Adrenal gland (tissue), 5 donors: ENCODE measurements at regions not wholly inside any gene's neighbourhood (a gene's known extent, or its start where the extent isn't known, plus 50 kb on each side); places are given as distances from the start of the nearest gene placed in this dataset.

ENCODE experiments used
- POLR2A ChIP-seq, 2 donors: fragments of 450-650 bp; IDR thresholded peaks; one replicate each; pipeline ENCODE4 v1.6.1; 2017; ENCODE audit warnings: antibody characterized with exemption in 2 of 2, mild to moderate bottlenecking in 2 of 2, moderate library complexity in 1 of 2
- TF ChIP-seq, protein P1 (sequence below), 6 experiments: fragments of 450-650 bp in 4 of 6; fragments of 200-600 bp in 2 of 6; sonication (generic) in 1 of 6; IDR thresholded peaks; 1 replicate in 5 of 6; 2 replicates in 1 of 6; pipeline versions ENCODE4 v1.5.1 to v1.8.0; 2016 to 2021; ENCODE audit warnings: antibody characterized with exemption in 6 of 6, mild to moderate bottlenecking in 2 of 6, moderate library complexity in 1 of 6
- donor health status: DM: no; HTN: no; CAD: no.

DNA sequence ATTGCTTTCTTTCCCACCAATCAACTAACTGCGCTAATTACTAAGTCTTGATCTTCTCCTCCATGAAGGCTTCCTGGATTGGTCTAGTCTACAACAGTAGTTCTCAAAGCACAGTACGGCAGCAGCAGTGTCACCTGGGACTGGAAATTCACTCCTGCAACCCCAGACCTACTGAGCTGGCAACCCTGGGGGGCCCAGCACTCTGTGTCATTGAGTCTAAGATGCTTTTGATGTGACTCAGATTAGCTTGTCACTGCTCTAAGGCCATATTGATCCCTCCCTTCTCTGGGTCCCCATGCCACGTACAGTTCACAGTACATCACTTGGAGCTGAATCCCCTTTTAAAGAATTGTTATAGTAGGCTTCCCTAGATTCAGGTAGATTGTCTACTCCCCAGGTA lies 65.7 kb upstream of the KMT2C start:
- TF ChIP-seq, protein P1, sequence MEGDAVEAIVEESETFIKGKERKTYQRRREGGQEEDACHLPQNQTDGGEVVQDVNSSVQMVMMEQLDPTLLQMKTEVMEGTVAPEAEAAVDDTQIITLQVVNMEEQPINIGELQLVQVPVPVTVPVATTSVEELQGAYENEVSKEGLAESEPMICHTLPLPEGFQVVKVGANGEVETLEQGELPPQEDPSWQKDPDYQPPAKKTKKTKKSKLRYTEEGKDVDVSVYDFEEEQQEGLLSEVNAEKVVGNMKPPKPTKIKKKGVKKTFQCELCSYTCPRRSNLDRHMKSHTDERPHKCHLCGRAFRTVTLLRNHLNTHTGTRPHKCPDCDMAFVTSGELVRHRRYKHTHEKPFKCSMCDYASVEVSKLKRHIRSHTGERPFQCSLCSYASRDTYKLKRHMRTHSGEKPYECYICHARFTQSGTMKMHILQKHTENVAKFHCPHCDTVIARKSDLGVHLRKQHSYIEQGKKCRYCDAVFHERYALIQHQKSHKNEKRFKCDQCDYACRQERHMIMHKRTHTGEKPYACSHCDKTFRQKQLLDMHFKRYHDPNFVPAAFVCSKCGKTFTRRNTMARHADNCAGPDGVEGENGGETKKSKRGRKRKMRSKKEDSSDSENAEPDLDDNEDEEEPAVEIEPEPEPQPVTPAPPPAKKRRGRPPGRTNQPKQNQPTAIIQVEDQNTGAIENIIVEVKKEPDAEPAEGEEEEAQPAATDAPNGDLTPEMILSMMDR (IDR thresholded peaks at IDR 0.05), result no peak
- no peak for TF ChIP-seq POLR2A (IDR thresholded peaks at IDR 0.05)
